K562 (cell line): ENCODE measurements at regions not wholly inside any gene's neighbourhood (a gene's known extent, or its start where the extent isn't known, plus 50 kb on each side); places are given as distances from the start of the nearest gene placed in this dataset.
"Not testable (repeated sequence)": the region's sequence is repeated elsewhere in the genome, so short reads cannot be mapped to it uniquely, and the experiment has no call there.

ENCODE experiments used
- ATAC-seq: fragments of 200-7000 bp; cut with Tn5 transposase; 3 replicates; pipeline ENCODE4 v1.9.1; 2020; ENCODE audit warnings: moderate library complexity
- BruUV-seq: library from RNA; stranded (reverse); fragments of 400-500 nt; replicated peaks from 2 replicates; lab custom pipeline; 2021; lab: Mats Ljungman, UMichigan
- CTCF ChIA-PET: fragments of 300-600 bp; formaldehyde crosslinking; extraction: SDS; loops from one replicate; lab custom pipeline; 2021; ENCODE audit warnings: low intra/inter-chr PET ratio; lab: Yijun Ruan, JAX
- POLR2A ChIA-PET: fragments of 300-600, 350-650 bp; sonication (Branson Sonifier 250); formaldehyde crosslinking; extraction: SDS; loops from one replicate; lab custom pipeline; 2021; ENCODE audit warnings: antibody characterized with exemption, inconsistent platforms; lab: Yijun Ruan, JAX
- DNase-seq, 4 experiments: peaks; one replicate each; pipeline versions ENCODE4 v3.0.0 to v3.0.0-alpha.2; 2011 to 2018; ENCODE audit warnings: low spot score in 3 of 4, mixed read lengths in 3 of 4; ENCODE audit errors: extremely low read depth in 1 of 4
- FAIRE-seq: peaks from 2 replicates; lab custom pipeline; 2011; peaks lifted over from hg19 to GRCh38; lab: Jason Lieb, UNC
- H2AFZ ChIP-seq: 2 replicates; pipeline ENCODE4 v1.6.0; 2011; ENCODE audit warnings: low read depth, low read length, control low read depth, inconsistent platforms
- H3K27ac ChIP-seq: fragments of 200-600 bp; 3 replicates; pipeline ENCODE4 v1.8.0; 2011; ENCODE audit warnings: low read depth, mild to moderate bottlenecking, control low read depth, inconsistent platforms, low read length, moderate library complexity, mixed read lengths; ENCODE audit errors: extremely low read depth
- H3K27me3 ChIP-seq, 2 experiments: fragments of 300-600 bp in 1 of 2; 2 replicates in 1 of 2; 3 replicates in 1 of 2; pipeline versions ENCODE4 v1.6.0 to v1.8.0; 2011; ENCODE audit warnings: inconsistent platforms in 2 of 2, low read length in 2 of 2, mild to moderate bottlenecking in 1 of 2, mixed read lengths in 1 of 2, moderate library complexity in 1 of 2; ENCODE audit not compliant: control insufficient read depth in 2 of 2, insufficient read depth in 2 of 2
- H3K36me3 ChIP-seq: fragments of 300-600 bp; 3 replicates; pipeline ENCODE4 v1.8.0; 2011; ENCODE audit warnings: mild to moderate bottlenecking, low read length, inconsistent platforms; ENCODE audit not compliant: control insufficient read depth, insufficient read depth
- H3K4me1 ChIP-seq, 2 experiments: fragments of 200-600 bp in 1 of 2; replicated peaks in 1 of 2; 2 replicates in 1 of 2; 3 replicates in 1 of 2; pipeline versions ENCODE4 v1.5.1 to v1.8.0; 2011; ENCODE audit warnings: inconsistent platforms in 2 of 2, low read length in 2 of 2, mild to moderate bottlenecking in 1 of 2, mixed read lengths in 1 of 2, moderate library complexity in 1 of 2; ENCODE audit not compliant: control insufficient read depth in 2 of 2, insufficient read depth in 2 of 2
- H3K4me2 ChIP-seq: 2 replicates; pipeline ENCODE4 v1.6.1; 2011; ENCODE audit warnings: low read length, control low read depth, inconsistent platforms, mixed read lengths; ENCODE audit not compliant: insufficient read depth
- H3K4me3 ChIP-seq: fragments of 200-600 bp; sonication (generic), shearing (Covaris generic); 2 replicates; pipeline ENCODE4 v1.5.1; 2016; ENCODE audit warnings: control low read depth, inconsistent platforms
- H3K79me2 ChIP-seq: fragments of 200-600 bp; 3 replicates; pipeline ENCODE4 v1.8.0; 2011; ENCODE audit warnings: low read length, inconsistent platforms; ENCODE audit not compliant: control insufficient read depth, insufficient read depth
- H3K9ac ChIP-seq, 2 experiments: 2 replicates each; pipeline versions ENCODE4 v1.6.0 to v1.6.1; 2011; ENCODE audit warnings: low read depth in 2 of 2, low read length in 2 of 2, control low read depth in 1 of 2, inconsistent platforms in 1 of 2, mild to moderate bottlenecking in 1 of 2, mixed read lengths in 1 of 2; ENCODE audit not compliant: insufficient read depth in 1 of 2
- H3K9me1 ChIP-seq: one replicate; pipeline ENCODE4 v1.6.0; 2011; ENCODE audit warnings: inconsistent platforms, mild to moderate bottlenecking, low read length, moderate library complexity; ENCODE audit not compliant: control insufficient read depth, insufficient read depth
- H3K9me3 ChIP-seq: replicated peaks from 2 replicates; pipeline ENCODE4 v1.5.1; 2011; ENCODE audit warnings: low read depth, low read length, inconsistent platforms; ENCODE audit not compliant: control insufficient read depth, insufficient read depth
- H4K20me1 ChIP-seq: replicated peaks from 2 replicates; pipeline ENCODE4 v1.6.1; 2011; ENCODE audit warnings: low read length, inconsistent platforms, mixed read lengths; ENCODE audit not compliant: control insufficient read depth, insufficient read depth
- ARID1B ChIP-seq: fragments of 450-650 bp; IDR thresholded peaks from 2 replicates; pipeline ENCODE4 v1.6.1; 2016; ENCODE audit warnings: antibody characterized with exemption, mild to moderate bottlenecking, inconsistent platforms
- ATF3 ChIP-seq, 2 experiments: fragments of 450-650 bp in 1 of 2; sonication (generic) in 1 of 2; formaldehyde crosslinking in 1 of 2; IDR thresholded peaks in 1 of 2; conservative IDR thresholded peaks in 1 of 2; 2 replicates each; pipeline versions ENCODE4 v1.6.1 to v1.8.1; 2016 to 2023; ENCODE audit warnings: mild to moderate bottlenecking in 2 of 2, moderate library complexity in 2 of 2, inconsistent platforms in 1 of 2, missing genetic modification reagents in 1 of 2
- CBFA2T2 ChIP-seq: fragments of 450-650 bp; conservative IDR thresholded peaks from 2 replicates; pipeline ENCODE4 v1.6.1; 2017; ENCODE audit warnings: mild to moderate bottlenecking
- CEBPB ChIP-seq: fragments of 450-650 bp; IDR thresholded peaks from 2 replicates; pipeline ENCODE4 v1.6.1; 2016; ENCODE audit warnings: missing genetic modification characterization, missing compliant biosample characterization
- EP300 ChIP-seq: IDR thresholded peaks from 2 replicates; pipeline ENCODE4 v1.6.1; 2012; ENCODE audit warnings: low read length, improper control_type of control experiment
- HMBOX1 ChIP-seq: sonication (generic); IDR thresholded peaks from 2 replicates; pipeline ENCODE4 v1.6.1; 2016
- LEF1 ChIP-seq: fragments of 450-650 bp; IDR thresholded peaks from 2 replicates; pipeline ENCODE4 v1.6.1; 2016; ENCODE audit warnings: mild to moderate bottlenecking
- MEIS2 ChIP-seq: fragments of 450-650 bp; IDR thresholded peaks from 2 replicates; pipeline ENCODE4 v1.6.1; 2014; ENCODE audit warnings: mild to moderate bottlenecking; ENCODE audit not compliant: partially characterized antibody
- PKNOX1 ChIP-seq: fragments of 450-650 bp; IDR thresholded peaks from 2 replicates; pipeline ENCODE4 v1.6.1; 2016
- SMARCA4 ChIP-seq: fragments of 450-650 bp; IDR thresholded peaks from 2 replicates; pipeline ENCODE4 v1.6.1; 2016
- SOX6 ChIP-seq: fragments of 450-650 bp; IDR thresholded peaks from 2 replicates; pipeline ENCODE4 v1.6.1; 2014; ENCODE audit warnings: mild to moderate bottlenecking
- TAL1 ChIP-seq: fragments of 450-650 bp; IDR thresholded peaks from 2 replicates; pipeline ENCODE4 v1.6.1; 2016; ENCODE audit warnings: mild to moderate bottlenecking
- TCF3 ChIP-seq: sonication (generic); formaldehyde crosslinking; IDR thresholded peaks from 2 replicates; pipeline ENCODE4 v1.4.0; 2020; ENCODE audit warnings: mild to moderate bottlenecking, missing genetic modification reagents
- TEAD4 ChIP-seq, 2 experiments: sonication (generic) in 1 of 2; formaldehyde crosslinking in 1 of 2; IDR thresholded peaks; 2 replicates each; pipeline versions ENCODE4 v1.6.1 to v1.8.0; 2012 to 2022; ENCODE audit warnings: borderline replicate concordance in 1 of 2, inconsistent platforms in 1 of 2, low read length in 1 of 2, mild to moderate bottlenecking in 1 of 2, missing genetic modification reagents in 1 of 2
- whole genome bisulfite sequencing: fragments of 100-300 bp; shearing (Covaris generic); methylation state at CpG from one replicate; pipeline ENCODE4 v1.1.6; 2016; ENCODE audit warnings: low coverage, mixed read lengths; ENCODE audit not compliant: insufficient coverage; ENCODE audit errors: missing lambda C conversion rate; 5-methylcytosine and 5-hydroxymethylcytosine counted together
- in situ Hi-C: fragments of 300-500 bp; cut with MboI; formaldehyde crosslinking; loops from 4 replicates; pipeline ENCODE4 v1.15.0; 2018; ENCODE audit warnings: inconsistent platforms, mixed read lengths
- intact Hi-C: fragments of 100-400 bp; cut with micrococcal nuclease; formaldehyde crosslinking; loops from 2 replicates; pipeline ENCODE4 v1.14.2; 2022
- TF ChIP-seq, protein P1 (sequence below): IDR thresholded peaks from 2 replicates; pipeline ENCODE4 v1.6.1; 2012; ENCODE audit warnings: low read depth, low read length, improper control_type of control experiment, borderline replicate concordance

- H3K4me3 ChIP-seq; in situ Hi-C loops; H3K27me3 ChIP-seq; H4K20me1 ChIP-seq; intact Hi-C loops; H3K9me3 ChIP-seq; H3K79me2 ChIP-seq; FAIRE-seq; ATAC-seq; BruUV-seq; H3K36me3 ChIP-seq; H2AFZ ChIP-seq; H3K9ac ChIP-seq; H3K9me1 ChIP-seq; POLR2A ChIA-PET; CTCF ChIA-PET; TF ChIP-seq ATF3 (CRISPR knock-in tag; conservative IDR thresholded peaks at IDR 0.05); TEAD4 (CRISPR knock-in tag; IDR thresholded peaks at IDR 0.05; ENCODE audit: borderline replicate concordance): not testable (repeated sequence)
- H3K4me1 ChIP-seq: peaks cover 4 to 23% of the 10 kb centered on the region in 2 experiments; a peak in 3 of 5 replicates
- DNase-seq: peak in 1 of 4 experiments; percentile 40
- 0% methylated on average over 3 of the region's 4 CpGs for WGBS
- H3K4me2 ChIP-seq: peak overlapping the region; percentile 25; the same call in 1 of the 2 replicates
- H3K27ac ChIP-seq: peak overlapping the region; percentile 58; the same call in 2 of the 3 replicates
- TF ChIP-seq CEBPB (tag) (0 out of 2 replicates have a peak, but pooled peaks have one; percentile 44), PKNOX1 (peak; percentile 71), TCF3 (CRISPR knock-in tag) (peak; percentile 51; the same call in 1 of the 2 replicates), SMARCA4 (peak; percentile 5; the same call in 1 of the 2 replicates), LEF1 (peak; percentile 47; the same call in 1 of the 2 replicates), MEIS2 (peak; percentile 13), HMBOX1 (peak; percentile 67), ATF3 (IDR thresholded peaks at IDR 0.05) (peak; percentile 2; the same call in 1 of the 2 replicates), SOX6 (peak; percentile 51; the same call in 1 of the 2 replicates), CBFA2T2 (peak; percentile 69), EP300 (0 out of 2 replicates have a peak, but pooled peaks have one; percentile 40), TAL1 (peak; percentile 82), ARID1B (peak; percentile 25), TEAD4 (IDR thresholded peaks at IDR 0.05; ENCODE audit: low read length) (peak; percentile 74)
- TF ChIP-seq, protein P1, sequence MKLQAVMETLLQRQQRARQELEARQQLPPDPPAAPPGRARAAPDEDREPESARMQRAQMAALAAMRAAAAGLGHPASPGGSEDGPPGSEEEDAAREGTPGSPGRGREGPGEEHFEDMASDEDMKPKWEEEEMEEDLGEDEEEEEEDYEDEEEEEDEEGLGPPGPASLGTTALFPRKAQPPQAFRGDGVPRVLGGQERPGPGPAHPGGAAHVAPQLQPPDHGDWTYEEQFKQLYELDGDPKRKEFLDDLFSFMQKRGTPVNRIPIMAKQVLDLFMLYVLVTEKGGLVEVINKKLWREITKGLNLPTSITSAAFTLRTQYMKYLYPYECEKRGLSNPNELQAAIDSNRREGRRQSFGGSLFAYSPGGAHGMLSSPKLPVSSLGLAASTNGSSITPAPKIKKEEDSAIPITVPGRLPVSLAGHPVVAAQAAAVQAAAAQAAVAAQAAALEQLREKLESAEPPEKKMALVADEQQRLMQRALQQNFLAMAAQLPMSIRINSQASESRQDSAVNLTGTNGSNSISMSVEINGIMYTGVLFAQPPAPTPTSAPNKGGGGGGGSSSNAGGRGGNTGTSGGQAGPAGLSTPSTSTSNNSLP: 0 out of 2 replicates have a peak, but pooled peaks have one; percentile 3
Measured at GRCh38 chr11:71705738-71706432, 123.2 kb upstream of the KRTAP5-11 start.
